CD4-positive, CD25-positive, alpha-beta regulatory T cell (primary cell): ENCODE measurements at regions not wholly inside any gene's neighbourhood (a gene's known extent, or its start where the extent isn't known, plus 50 kb on each side); places are given as distances from the start of the nearest gene placed in this dataset.

Experiments used
- ATAC-seq, 2 donors: fragments of 150-1000 bp; cut with Tn5 transposase; one replicate each; pipeline ENCODE4 v1.10.0; 2021; ENCODE audit warnings: low read depth in 2 of 2, moderate number of reproducible peaks in 2 of 2, moderate library complexity in 1 of 2
- DNase-seq, 3 donors: peaks; one replicate each; pipeline versions ENCODE4 v3.0.0 to v3.0.0-alpha.2; 2012 to 2022; ENCODE audit warnings: mixed read lengths in 1 of 3
- H3K27ac ChIP-seq: one replicate; pipeline ENCODE4 v1.7.0; 2013; ENCODE audit warnings: mild to moderate bottlenecking, low read length; ENCODE audit not compliant: insufficient read depth, poor library complexity, severe bottlenecking
- H3K27me3 ChIP-seq: one replicate; pipeline ENCODE4 v1.7.0; 2013; ENCODE audit warnings: low read length; ENCODE audit not compliant: control insufficient read depth, insufficient read depth
- H3K36me3 ChIP-seq: one replicate; pipeline ENCODE4 v1.7.0; 2013; ENCODE audit warnings: mild to moderate bottlenecking, low read length, moderate library complexity; ENCODE audit not compliant: control insufficient read depth, insufficient read depth
- H3K4me1 ChIP-seq: 2 replicates; pipeline ENCODE4 v1.7.0; 2013; ENCODE audit warnings: mild to moderate bottlenecking, low read length; ENCODE audit not compliant: insufficient read depth, control insufficient read depth, poor library complexity, severe bottlenecking
- H3K4me3 ChIP-seq: one replicate; pipeline ENCODE4 v1.7.0; 2013; ENCODE audit warnings: low read depth, mild to moderate bottlenecking, low read length, moderate library complexity
- H3K9me3 ChIP-seq, 2 experiments: 1 replicate in 1 of 2; 2 replicates in 1 of 2; pipeline ENCODE4 v1.7.0; 2013; ENCODE audit warnings: low read length in 2 of 2, mild to moderate bottlenecking in 1 of 2, moderate library complexity in 1 of 2; ENCODE audit not compliant: control insufficient read depth in 2 of 2
- H3K27ac Mint-ChIP-seq, 3 donors: one replicate each; pipeline ENCODE4 v1.8.0; 2020 to 2022; ENCODE audit warnings: mild to moderate bottlenecking in 3 of 3, mixed read lengths in 3 of 3, moderate library complexity in 2 of 3
- H3K27me3 Mint-ChIP-seq: one replicate; pipeline ENCODE4 v1.8.0; 2022; ENCODE audit warnings: mild to moderate bottlenecking, mixed read lengths
- H3K36me3 Mint-ChIP-seq: one replicate; pipeline ENCODE4 v1.8.0; 2020; ENCODE audit warnings: mixed read lengths
- H3K4me1 Mint-ChIP-seq, 4 donors: one replicate each; pipeline ENCODE4 v1.8.0; 2020 to 2022; ENCODE audit warnings: mixed read lengths in 4 of 4, mild to moderate bottlenecking in 1 of 4
- H3K4me3 Mint-ChIP-seq, 4 donors: one replicate each; pipeline ENCODE4 v1.8.0; 2020 to 2022; ENCODE audit warnings: mild to moderate bottlenecking in 4 of 4, mixed read lengths in 4 of 4, moderate library complexity in 3 of 4
- H3K9me3 Mint-ChIP-seq, 7 donors: one replicate each; pipeline ENCODE4 v1.8.0; 2020 to 2022; ENCODE audit warnings: mixed read lengths in 7 of 7, mild to moderate bottlenecking in 3 of 7, moderate library complexity in 2 of 7

DNA sequence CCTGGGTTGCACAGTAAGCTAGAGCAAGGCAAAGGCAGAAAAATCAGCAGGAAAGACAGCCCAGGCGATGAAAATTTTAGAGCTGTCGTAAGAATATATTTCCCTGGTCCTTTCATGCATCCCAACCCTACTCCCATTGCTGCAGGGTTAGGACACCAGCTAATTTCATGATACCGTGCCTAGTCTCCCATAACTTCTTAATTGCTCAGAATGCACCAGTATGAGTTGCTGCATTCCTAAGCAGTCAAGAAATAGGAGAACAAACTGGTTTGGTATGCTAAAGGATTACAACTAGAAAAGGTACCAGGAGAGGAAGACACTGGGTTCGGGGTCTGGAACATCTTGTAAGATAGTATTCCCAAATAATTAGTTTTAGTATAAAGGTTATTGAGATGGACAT, 269.4 kb upstream of the NRXN1 start:
- no peak overlapping the region for H3K27ac Mint-ChIP-seq
- H3K27me3 Mint-ChIP-seq = no peaks in the 10 kb centered on the region
- Histone ChIP-seq H3K27me3 (no peaks in the 10 kb centered on the region), H3K27ac (no peak overlapping the region), H3K36me3 (no peaks in the 10 kb centered on the region), H3K9me3 (peaks cover 0 to 2% of the 10 kb centered on the region in 2 experiments), H3K4me3 (no peak overlapping the region), H3K4me1 (no peaks in the 10 kb centered on the region)
- no peaks in the 10 kb centered on the region for H3K36me3 Mint-ChIP-seq
- peaks cover 3 to 24% (median 9%) of the 10 kb centered on the region in 7 donors for H3K9me3 Mint-ChIP-seq
- no peak for ATAC-seq
- no peak overlapping the region for H3K4me3 Mint-ChIP-seq
- H3K4me1 Mint-ChIP-seq = no peaks in the 10 kb centered on the region
- DNase-seq = no peak

DNA sequence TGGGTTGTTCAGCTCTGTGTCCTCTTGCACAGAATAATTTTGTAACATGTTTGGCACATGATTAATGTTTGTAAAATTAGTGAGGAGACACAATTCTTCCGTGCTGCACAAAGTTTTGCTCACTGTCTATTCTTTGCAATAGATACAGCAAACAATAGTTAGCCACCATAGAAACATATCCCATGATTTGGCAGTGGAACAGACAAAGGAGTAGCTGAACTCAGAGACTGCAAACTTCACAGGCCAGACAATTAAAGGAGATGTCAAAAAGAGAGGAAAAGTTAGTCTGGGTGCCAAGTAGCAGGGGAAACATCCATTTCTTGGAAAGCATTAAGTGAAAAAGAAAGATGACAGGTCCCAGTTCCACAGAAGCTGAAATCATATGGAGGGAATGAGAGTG, 267.4 kb upstream of the NRXN1 start:
- peaks cover 2 to 4% of the 10 kb centered on the region in 2 experiments for H3K9me3 ChIP-seq
- Mint-ChIP-seq H3K36me3 (no peaks in the 10 kb centered on the region), H3K4me1 (no peaks in the 10 kb centered on the region), H3K9me3 (peaks cover 0 to 17% (median 6%) of the 10 kb centered on the region in 7 donors), H3K4me3 (no peak overlapping the region), H3K27ac (no peak overlapping the region), H3K27me3 (no peaks in the 10 kb centered on the region)
- ATAC-seq (no peak), DNase-seq (no peak)
- no peak overlapping the region for H3K27ac ChIP-seq
- no peaks in the 10 kb centered on the region for H3K27me3 ChIP-seq
- no peaks in the 10 kb centered on the region for H3K4me1 ChIP-seq
- H3K4me3 ChIP-seq = no peak overlapping the region
- H3K36me3 ChIP-seq = no peaks in the 10 kb centered on the region

DNA sequence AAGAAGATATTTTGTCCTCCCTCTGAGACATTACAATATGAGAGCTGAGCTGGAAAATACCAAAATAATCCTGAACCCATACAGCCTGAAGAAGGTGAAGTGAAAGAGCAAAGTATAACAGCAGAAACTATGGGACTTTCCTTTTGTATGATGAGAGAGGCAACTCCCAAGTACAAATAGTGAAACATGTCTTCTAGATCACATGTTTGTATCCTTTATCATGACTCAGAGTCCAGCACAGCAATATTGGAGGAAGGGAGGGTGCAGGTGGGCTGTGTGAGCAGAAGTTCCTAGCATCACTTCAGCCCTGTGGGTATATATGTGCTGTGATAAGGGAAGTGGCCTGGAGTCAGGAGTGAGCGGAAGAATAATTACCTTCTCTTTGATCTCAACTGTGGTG, 265.6 kb upstream of the NRXN1 start:
- ATAC-seq (no peak), DNase-seq (no peak)
- Histone ChIP-seq H3K4me3 (no peak overlapping the region), H3K4me1 (no peaks in the 10 kb centered on the region), H3K27me3 (no peaks in the 10 kb centered on the region), H3K9me3 (peaks cover 2 to 14% of the 10 kb centered on the region in 2 experiments), H3K36me3 (no peaks in the 10 kb centered on the region), H3K27ac (no peak overlapping the region)
- no peaks in the 10 kb centered on the region for H3K4me1 Mint-ChIP-seq
- no peaks in the 10 kb centered on the region for H3K36me3 Mint-ChIP-seq
- H3K27me3 Mint-ChIP-seq = no peaks in the 10 kb centered on the region
- peaks cover 0 to 26% (median 8%) of the 10 kb centered on the region in 7 donors for H3K9me3 Mint-ChIP-seq
- no peak overlapping the region for H3K4me3 Mint-ChIP-seq
- H3K27ac Mint-ChIP-seq = no peak overlapping the region

DNA sequence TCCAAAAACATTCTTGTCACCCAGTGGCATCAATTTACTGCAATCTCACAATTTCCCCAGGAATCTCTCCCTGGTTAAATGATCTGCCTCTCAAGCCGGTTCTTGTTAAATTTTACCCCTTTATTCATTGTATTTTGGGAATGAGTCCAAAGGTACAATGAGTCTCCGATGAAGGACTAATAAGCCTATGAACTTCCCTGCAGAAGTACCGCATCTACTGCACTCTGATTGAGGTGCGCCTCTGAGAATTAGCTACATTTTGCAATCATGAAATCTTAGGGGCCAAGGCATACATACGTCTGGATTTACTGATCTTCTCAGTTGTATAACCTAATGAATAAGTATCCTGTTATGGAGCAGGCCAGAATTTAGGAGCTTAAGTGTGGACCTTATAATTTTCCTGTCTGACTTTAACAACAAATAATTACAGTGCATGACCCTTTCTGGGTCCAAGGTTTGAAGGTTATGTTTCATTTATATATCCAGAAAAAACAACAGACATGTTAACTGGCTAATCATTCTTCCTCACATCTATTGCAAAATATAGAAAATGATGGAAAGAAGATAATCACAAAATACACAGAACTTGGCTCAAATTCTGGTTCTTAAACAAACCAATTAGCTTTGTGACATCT, 261.8 kb upstream of the NRXN1 start:
- no peaks in the 10 kb centered on the region for H3K4me1 ChIP-seq
- DNase-seq (no peak), ATAC-seq (no peak)
- H3K27me3 Mint-ChIP-seq = no peaks in the 10 kb centered on the region
- no peaks in the 10 kb centered on the region for H3K36me3 ChIP-seq
- H3K9me3 ChIP-seq = peaks cover 6 to 14% of the 10 kb centered on the region in 2 experiments
- no peak overlapping the region for H3K4me3 ChIP-seq
- H3K27me3 ChIP-seq = no peaks in the 10 kb centered on the region
- H3K36me3 Mint-ChIP-seq = no peaks in the 10 kb centered on the region
- H3K27ac Mint-ChIP-seq = no peak overlapping the region
- H3K9me3 Mint-ChIP-seq = peaks cover 0 to 24% (median 4%) of the 10 kb centered on the region in 7 donors
- H3K27ac ChIP-seq = no peak overlapping the region
- H3K4me3 Mint-ChIP-seq = no peak overlapping the region
- no peaks in the 10 kb centered on the region for H3K4me1 Mint-ChIP-seq

DNA sequence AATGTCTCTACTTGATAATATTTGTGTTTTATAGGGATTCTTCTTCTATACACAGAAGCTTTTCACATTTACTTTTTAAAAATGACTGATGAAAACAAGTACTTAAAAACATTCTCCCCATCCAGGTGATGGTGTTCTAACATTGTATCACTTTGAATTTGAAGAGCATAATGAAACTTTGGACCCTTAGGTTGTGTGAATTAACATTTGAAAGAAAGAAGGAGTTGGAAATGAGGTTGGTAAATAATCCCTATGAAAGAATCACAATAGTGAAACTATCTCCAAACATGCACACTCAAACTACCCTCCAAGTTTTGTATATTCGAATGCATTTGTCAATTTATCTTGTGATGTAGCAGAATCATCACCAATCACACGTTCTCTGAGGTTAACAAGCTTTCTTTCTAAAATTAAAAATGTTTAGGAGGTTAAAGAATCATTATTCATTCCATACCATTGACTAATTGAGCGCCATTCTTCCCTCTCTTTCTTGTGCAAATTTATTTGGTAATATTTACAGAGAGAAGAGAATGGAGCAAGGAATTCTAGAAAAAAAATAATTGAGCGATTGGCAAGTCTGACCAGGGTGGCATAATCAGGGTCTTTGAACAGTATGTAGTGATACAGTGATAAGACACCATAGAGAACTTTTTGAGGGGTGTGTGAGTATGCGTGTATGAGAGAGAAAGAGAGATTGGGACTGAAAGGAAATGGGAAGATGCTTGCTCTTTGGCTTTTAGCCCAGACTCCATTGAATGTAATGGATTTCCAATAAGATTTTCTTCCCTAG, 260.0 kb upstream of the NRXN1 start:
- DNase-seq (no peak), ATAC-seq (no peak)
- Mint-ChIP-seq H3K4me3 (no peak overlapping the region), H3K36me3 (no peaks in the 10 kb centered on the region), H3K4me1 (no peaks in the 10 kb centered on the region), H3K27me3 (no peaks in the 10 kb centered on the region), H3K27ac (no peak overlapping the region), H3K9me3 (peaks cover 0 to 28% (median 2%) of the 10 kb centered on the region in 7 donors)
- no peaks in the 10 kb centered on the region for H3K4me1 ChIP-seq
- no peaks in the 10 kb centered on the region for H3K27me3 ChIP-seq
- H3K4me3 ChIP-seq = no peak overlapping the region
- H3K27ac ChIP-seq = no peak overlapping the region
- H3K9me3 ChIP-seq = peaks cover 4 to 14% of the 10 kb centered on the region in 2 experiments
- H3K36me3 ChIP-seq = no peaks in the 10 kb centered on the region

DNA sequence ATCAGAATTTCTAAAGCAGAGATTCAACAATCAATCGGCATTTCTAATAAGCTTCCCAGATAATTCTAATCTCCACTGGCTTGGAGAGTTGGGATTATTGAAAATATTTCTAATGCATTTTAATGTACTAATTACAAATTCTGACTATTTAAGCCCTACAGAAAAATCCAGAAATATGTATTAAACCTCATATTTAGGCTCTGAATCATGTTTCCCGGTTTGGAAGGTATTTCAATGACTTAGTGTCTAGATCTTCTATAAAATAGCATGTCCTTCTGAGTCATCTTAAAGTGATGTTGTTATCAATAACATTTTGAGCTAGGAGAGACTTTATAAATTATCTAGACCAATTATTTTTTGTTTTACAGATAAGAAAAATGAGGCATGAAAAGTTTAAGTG, 258.8 kb upstream of the NRXN1 start:
- Mint-ChIP-seq H3K9me3 (peaks cover 2 to 28% (median 5%) of the 10 kb centered on the region in 7 donors), H3K27me3 (no peaks in the 10 kb centered on the region), H3K4me3 (no peak overlapping the region), H3K36me3 (no peaks in the 10 kb centered on the region), H3K4me1 (no peaks in the 10 kb centered on the region), H3K27ac (no peak overlapping the region)
- Histone ChIP-seq H3K36me3 (no peaks in the 10 kb centered on the region), H3K4me3 (no peak overlapping the region), H3K4me1 (no peaks in the 10 kb centered on the region), H3K27me3 (no peaks in the 10 kb centered on the region), H3K9me3 (peaks cover 6 to 14% of the 10 kb centered on the region in 2 experiments), H3K27ac (no peak overlapping the region)
- ATAC-seq = no peak
- no peak for DNase-seq

DNA sequence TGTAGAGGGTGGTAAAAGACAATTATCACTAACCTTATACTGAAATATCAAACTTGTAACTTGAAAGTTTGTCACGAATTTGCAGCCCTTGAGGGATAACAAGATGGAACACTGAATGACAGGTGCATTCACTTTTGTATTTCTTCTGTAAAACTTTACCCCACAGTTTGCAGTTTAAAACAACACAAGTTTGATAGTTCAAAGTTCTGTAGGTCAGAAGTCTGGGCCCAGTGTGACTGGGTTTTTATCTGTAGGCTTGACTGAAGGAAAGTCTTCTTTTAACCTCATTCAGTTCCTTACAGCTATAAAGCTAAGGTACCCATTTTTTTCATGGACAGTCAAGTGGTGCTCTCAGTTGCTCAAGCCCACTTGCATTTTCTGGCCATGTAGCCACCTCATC, 257.1 kb upstream of the NRXN1 start:
- Mint-ChIP-seq H3K9me3 (peaks cover 2 to 28% (median 4%) of the 10 kb centered on the region in 7 donors), H3K4me1 (no peaks in the 10 kb centered on the region)

DNA sequence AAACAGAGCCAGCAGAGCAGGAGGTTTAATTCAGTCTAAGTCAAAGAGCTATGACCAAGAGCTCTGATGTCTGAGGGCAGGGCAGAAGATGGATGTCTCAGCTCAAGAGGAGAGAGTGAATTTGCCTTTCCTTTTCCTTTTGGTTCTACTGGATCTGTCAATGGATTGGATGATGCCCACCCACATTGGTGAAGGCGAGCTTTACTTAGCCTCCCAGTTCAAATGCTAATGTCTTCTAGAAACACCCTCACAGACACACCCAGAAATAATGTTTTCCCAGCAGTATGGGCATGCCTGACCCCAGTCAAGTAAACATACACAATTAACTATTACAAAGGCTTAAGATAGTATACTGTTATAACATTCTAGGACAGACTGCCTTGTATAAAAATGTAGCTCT, 236.3 kb upstream of the NRXN1 start:
- no peak overlapping the region for H3K27ac ChIP-seq

More for the DNA sequence above, 257.1 kb upstream of the NRXN1 start:
- H3K27ac Mint-ChIP-seq = no peak overlapping the region
- no peak overlapping the region for H3K4me3 ChIP-seq
- ATAC-seq (no peak), DNase-seq (no peak)
- H3K27me3 ChIP-seq = no peaks in the 10 kb centered on the region
- no peak overlapping the region for H3K27ac ChIP-seq
- H3K4me3 Mint-ChIP-seq = no peak overlapping the region
- no peaks in the 10 kb centered on the region for H3K4me1 ChIP-seq
- H3K36me3 ChIP-seq = no peaks in the 10 kb centered on the region
- no peaks in the 10 kb centered on the region for H3K36me3 Mint-ChIP-seq
- no peaks in the 10 kb centered on the region for H3K27me3 Mint-ChIP-seq
- H3K9me3 ChIP-seq = peaks cover 6 to 7% of the 10 kb centered on the region in 2 experiments

More for the DNA sequence above, 236.3 kb upstream of the NRXN1 start:
- ATAC-seq = no peak
- no peak overlapping the region for H3K4me3 Mint-ChIP-seq
- H3K4me1 Mint-ChIP-seq = no peaks in the 10 kb centered on the region
- Histone ChIP-seq H3K36me3 (no peaks in the 10 kb centered on the region), H3K27me3 (no peaks in the 10 kb centered on the region), H3K4me1 (no peaks in the 10 kb centered on the region), H3K4me3 (no peak overlapping the region), H3K9me3 (peaks cover 0 to 4% of the 10 kb centered on the region in 2 experiments)
- H3K27ac Mint-ChIP-seq = no peak overlapping the region
- H3K9me3 Mint-ChIP-seq = peaks cover 0 to 23% (median 4%) of the 10 kb centered on the region in 7 donors
- H3K36me3 Mint-ChIP-seq = no peaks in the 10 kb centered on the region
- DNase-seq = no peak
- no peaks in the 10 kb centered on the region for H3K27me3 Mint-ChIP-seq
